GM19240 (cell line): ENCODE measurements at regions not wholly inside any gene's neighbourhood (a gene's known extent, or its start where the extent isn't known, plus 50 kb on each side); places are given as distances from the start of the nearest gene placed in this dataset.
A peak's percentile ranks its signal among the peaks of the same experiment; 100 is the strongest.
"Not testable (repeated sequence)": the region's sequence is repeated elsewhere in the genome, so short reads cannot be mapped to it uniquely, and the experiment has no call there.

ENCODE experiments used
- DNase-seq: peaks from one replicate; pipeline ENCODE4 v3.0.0; 2011; ENCODE audit warnings: low spot score; ENCODE audit not compliant: insufficient read length

GRCh38 chr12:9449657-9450126, 158.0 kb downstream of the KLRB1 start:
- not testable (repeated sequence) for DNase-seq

GRCh38 chr12:9449181-9449580, 158.5 kb downstream of the KLRB1 start:
- DNase-seq, result no peak

GRCh38 chr12:9448648-9449047, 159.1 kb downstream of the KLRB1 start:
- DNase-seq, result not testable (repeated sequence)

GRCh38 chr12:9447791-9448614, 159.7 kb downstream of the KLRB1 start:
- DNase-seq, result peak; percentile 74

DNA sequence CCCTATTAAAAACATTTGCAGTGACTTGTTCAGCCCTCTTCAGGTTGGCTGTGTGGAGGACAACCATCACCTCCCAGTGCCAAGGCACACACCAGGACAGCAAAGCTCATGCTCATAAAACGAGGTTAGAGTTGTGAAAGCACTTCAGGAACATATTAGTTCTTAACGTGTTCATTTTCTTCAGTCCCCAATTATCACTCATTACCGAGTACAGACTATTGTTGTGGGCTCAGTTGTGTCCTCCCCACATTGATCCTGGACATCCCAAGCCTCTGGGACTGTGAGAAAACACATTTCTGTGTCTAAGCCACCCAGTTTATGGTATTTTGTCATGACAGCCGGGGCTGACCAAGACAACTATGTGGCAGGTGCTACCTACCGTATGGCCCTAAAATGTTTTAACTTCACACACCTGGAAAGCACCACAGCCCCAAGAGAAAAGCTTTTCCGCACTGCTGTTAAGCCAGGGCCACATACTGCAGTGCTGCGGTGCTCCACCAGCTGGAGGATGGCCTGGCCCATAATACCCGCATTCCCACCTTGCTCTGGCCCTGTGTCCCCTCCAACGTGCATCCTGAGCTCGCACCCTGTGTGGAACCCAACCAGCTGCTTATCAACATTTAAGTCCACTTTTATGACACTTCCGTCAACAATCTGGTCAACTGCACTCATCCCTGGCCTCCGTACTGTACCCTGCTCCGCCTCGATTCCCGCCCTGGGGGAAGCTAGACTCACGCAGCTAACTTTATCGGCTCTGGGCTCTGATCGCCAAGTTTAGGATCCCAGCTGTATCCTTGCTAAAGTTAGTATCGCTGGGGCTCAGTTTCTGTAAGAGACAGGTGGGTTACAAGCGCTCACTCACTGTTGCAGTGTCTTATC, 160.6 kb downstream of the KLRB1 start:
- DNase-seq, result not testable (repeated sequence)

- not testable (repeated sequence) for DNase-seq
These were observed 167.3 kb downstream of the KLRB1 start for GRCh38 chr12:9440428-9440827.

DNA sequence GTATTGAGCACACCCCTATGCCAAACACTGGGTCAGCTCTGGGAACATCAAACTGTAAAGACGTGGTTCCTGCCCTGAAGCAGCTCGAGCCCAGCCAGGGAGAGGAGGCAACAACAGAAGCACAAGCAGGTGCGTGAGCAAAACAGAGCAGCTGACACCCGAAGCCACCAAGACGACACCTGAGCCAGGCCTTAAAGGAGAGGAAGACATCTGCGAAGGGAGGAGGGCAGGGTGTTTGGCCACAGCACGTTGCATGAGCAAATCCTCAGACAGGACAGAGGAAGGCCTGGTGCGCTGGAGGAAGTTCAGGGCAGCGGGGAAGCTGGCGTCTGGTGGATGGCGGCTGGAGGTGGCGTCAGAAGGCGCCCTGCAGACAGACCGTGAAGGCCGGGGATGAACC, 172.0 kb downstream of the KLRB1 start:
- not testable (repeated sequence) for DNase-seq

DNA sequence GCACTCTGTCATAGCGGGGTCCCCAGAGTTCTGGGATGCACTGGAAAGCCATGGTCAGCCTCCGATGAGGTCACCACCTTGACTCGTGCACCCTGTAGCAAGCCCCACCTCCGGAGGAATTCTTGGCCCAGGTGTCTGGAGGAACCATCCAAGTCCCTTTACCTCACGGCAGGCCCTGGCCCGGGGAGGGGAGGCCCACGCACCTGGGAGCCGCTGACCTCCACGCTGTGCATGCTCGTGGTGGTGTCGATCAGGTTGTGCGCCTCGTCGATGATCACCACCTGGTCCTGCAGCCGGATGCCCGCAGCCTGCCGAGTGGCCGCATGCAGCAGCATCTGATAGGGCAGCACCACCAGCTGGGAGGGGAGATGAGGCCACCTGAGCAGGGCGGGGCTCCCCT, 177.3 kb downstream of the KLRB1 start:
- not testable (repeated sequence) for DNase-seq

GRCh38 chr12:9428856-9429255, 178.9 kb downstream of the KLRB1 start:
- DNase-seq, result not testable (repeated sequence)

DNA sequence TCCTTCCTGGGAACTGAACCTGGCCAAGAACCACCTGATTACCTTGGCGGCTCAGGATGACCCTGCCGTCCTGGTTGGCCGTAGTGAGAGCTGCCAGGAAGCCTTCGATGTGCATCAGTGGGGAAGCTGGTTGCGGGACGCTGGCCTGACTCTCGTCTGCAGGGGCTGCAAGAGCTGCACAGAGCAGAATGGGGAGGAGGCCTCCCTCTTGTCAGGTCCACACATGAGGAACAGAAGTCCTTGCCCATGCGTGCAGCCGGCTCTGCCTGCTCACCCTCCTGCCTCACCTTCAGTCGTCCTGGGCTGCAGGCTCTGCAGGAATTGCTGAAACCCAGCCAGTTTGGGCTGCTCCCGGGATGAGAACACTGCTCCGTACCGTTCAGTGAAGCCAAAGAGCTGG, 182.3 kb downstream of the KLRB1 start:
- not testable (repeated sequence) for DNase-seq

DNA sequence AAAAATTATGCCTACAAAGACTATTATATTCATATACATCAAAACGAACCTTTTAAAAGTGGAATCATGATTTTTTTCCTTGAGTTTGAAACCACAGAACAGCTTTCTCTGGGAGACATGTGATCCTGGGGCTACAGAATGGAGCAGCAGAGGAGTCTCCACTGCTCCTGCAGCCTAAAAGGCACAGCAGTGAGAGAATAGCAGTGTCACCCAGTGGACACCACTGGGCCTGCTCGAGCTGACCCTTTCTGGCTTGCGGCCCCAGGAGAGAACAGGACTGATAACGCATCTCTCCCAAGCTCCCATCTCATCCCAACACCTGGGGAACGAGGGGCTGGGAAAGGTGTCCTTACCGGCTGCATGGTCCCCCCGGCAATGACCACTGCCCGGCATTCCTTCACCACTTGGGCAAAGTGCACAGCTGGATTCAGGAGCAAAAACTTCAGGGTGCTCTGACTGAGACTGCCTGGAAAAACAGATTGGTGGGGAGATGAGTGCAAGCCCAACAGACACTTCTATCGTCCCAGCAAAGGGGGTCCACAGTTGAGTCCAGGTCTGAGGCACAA, 183.5 kb downstream of the KLRB1 start:
- not testable (repeated sequence) for DNase-seq

DNA sequence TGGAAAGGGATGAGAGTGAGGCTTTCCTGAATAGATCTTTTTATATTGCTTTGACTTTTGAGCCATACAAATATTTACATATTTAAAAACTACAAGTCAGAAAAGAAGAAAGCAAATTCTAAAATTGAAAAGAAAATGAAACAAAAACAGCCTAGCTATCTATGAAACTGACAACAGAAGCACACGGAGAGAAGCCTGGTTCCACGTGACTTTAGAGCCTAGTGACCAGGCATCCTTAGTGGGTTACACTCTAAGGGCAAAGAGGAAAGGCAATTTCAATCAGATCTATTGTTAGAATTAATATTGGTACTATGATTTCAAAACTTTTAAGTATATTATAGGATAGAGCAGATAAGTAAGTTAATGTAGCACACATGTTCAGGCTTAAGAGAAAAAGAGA, 185.0 kb downstream of the KLRB1 start:
- DNase-seq, result not testable (repeated sequence)

DNA sequence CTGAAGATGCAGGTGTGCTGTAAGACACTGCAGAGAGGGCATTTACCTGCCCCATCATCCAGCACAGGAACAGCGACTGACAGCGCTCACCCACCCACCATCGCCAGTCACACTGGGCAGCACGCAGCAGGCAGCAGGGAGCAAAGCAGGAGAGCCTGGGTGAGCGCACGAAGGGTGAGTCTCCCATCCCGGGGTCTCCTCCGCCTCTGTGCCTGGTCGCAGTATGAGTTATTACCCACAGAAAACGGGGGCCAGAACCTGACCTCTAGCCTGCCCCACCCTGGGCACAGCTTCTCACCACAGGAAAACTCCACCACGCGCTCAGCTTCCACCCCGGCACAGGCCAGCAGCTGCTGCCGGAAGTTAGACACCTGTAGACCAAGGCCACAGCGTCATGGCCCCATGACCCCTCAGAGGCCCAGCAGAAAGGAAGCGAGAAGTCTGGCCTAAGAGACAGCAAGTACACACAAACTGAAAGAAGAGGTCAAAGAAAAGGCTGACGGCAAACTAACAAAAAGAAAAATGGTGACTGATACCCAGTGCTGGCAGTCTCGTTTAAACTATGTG, 186.1 kb downstream of the KLRB1 start:
- not testable (repeated sequence) for DNase-seq

GRCh38 chr12:9420817-9421519, 186.7 kb downstream of the KLRB1 start:
- DNase-seq, result not testable (repeated sequence)

- not testable (repeated sequence) for DNase-seq
These were observed 189.1 kb downstream of the KLRB1 start for GRCh38 chr12:9418669-9419041.

DNA sequence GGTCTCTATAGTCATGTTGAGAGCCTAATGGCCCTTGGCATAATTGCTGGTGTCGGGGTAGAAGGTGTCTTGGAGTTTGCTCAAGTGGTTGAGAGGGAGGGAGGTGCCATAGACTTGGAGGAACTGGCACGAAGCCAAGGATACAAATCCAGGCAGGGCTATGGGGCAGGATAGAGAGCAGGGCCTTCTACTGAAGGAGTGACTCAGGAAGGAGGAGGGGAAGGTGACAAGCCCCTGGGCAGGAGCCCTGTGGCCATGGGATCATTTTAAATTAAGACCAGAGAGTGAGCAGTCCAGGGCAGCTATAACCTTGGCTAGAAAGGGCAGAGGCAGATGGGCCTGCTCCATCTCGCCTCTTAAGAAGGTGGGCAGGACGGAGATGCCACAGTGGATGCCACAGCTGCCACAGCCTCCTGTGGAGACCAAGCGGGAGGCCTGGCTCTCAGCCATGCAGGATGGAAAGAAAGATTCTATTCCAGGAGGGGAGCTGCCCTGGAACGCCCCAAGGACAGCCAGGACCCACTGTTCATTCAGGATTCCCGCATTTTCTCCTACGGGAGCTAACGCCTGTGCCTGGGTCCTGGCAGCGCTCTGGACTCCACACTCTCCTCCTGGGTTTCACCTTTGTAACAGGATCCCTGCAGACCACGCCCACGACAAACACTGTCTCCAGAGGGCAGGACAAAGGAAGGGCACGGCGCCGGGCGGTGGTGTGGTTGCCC, 189.6 kb downstream of the KLRB1 start:
- not testable (repeated sequence) for DNase-seq

- DNase-seq, result not testable (repeated sequence)
These were observed 190.4 kb downstream of the KLRB1 start for GRCh38 chr12:9417341-9417740.

DNA sequence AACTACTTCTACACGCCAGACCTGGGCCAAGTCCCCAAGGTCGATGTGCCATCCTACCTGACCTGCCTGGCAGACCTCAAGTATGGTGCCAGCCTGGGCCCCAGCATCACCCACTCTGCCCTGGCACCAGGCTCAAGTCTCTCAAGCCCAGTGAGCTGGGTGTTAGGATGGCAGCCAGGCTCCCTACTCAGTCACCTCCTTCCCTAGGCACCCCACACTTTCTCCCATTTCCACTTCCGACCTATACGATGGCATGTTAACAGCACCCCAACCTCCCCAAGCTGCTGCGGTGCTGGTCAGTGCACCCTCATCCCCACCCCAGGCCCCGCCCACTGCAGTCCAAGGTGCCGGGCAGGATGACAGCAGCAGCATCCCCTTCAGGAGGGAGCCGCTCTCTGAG, 191.4 kb downstream of the KLRB1 start:
- DNase-seq, result not testable (repeated sequence)

DNA sequence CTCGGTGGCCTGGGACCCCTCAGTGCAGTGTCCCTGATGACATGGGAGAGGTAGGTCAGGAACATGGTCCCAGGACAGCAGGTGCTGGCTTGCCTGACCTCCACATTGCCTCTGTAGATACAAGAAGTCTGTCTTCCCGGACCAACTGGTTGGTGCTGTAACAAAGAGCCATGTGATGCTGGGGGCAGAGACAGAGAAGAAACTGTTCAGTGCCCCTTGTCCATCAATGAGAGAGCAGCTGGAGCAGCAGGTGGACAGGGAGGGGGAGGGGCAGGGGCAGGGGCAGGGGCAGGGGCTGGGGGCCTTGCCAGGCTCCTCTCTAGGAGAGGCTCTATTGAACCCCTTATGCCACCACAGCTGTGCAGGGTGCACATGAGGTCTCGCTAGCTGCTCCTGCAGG, 191.8 kb downstream of the KLRB1 start:
- not testable (repeated sequence) for DNase-seq

- DNase-seq, result not testable (repeated sequence)
These were observed 193.9 kb downstream of the KLRB1 start for GRCh38 chr12:9413862-9414261.
